Naive thymus-derived CD4-positive, alpha-beta T cell (primary cell): ENCODE measurements at regions not wholly inside any gene's neighbourhood (a gene's known extent, or its start where the extent isn't known, plus 50 kb on each side); places are given as distances from the start of the nearest gene placed in this dataset.

Source experiments
- ATAC-seq: fragments of 150-1000 bp; cut with Tn5 transposase; 2 replicates; pipeline ENCODE4 v1.10.0; 2021; ENCODE audit warnings: mild to moderate bottlenecking, moderate library complexity
- CTCF ChIA-PET: fragments of 350-600 bp; sonication (Branson Sonifier 250); formaldehyde crosslinking; loops from one replicate; lab custom pipeline; 2021; ENCODE audit warnings: antibody characterized with exemption; lab: Charles Lee
- POLR2A ChIA-PET: fragments of 350-600 bp; sonication (Branson Sonifier 250); formaldehyde crosslinking; loops from one replicate; lab custom pipeline; 2021; ENCODE audit warnings: antibody characterized with exemption, inconsistent platforms; lab: Charles Lee
- DNase-seq, 9 donors: peaks; one replicate each; pipeline versions ENCODE4 v3.0.0 to v3.0.0-alpha.2; 2020 to 2022; ENCODE audit warnings: mixed read lengths in 1 of 9
- H3K27ac ChIP-seq: one replicate; pipeline ENCODE4 v1.7.0; 2013; ENCODE audit warnings: mild to moderate bottlenecking, low read depth, low read length, moderate library complexity
- H3K27me3 ChIP-seq, 2 donors: one replicate each; pipeline ENCODE4 v1.7.0; 2013; ENCODE audit warnings: low read length in 2 of 2, mild to moderate bottlenecking in 2 of 2, moderate library complexity in 2 of 2; ENCODE audit not compliant: control insufficient read depth in 2 of 2, insufficient read depth in 2 of 2
- H3K36me3 ChIP-seq, 3 experiments: 1 replicate in 2 of 3; 2 replicates in 1 of 3; pipeline ENCODE4 v1.7.0; 2013; ENCODE audit warnings: low read length in 3 of 3, mild to moderate bottlenecking in 3 of 3, moderate library complexity in 1 of 3; ENCODE audit not compliant: insufficient read depth in 3 of 3, control insufficient read depth in 2 of 3
- H3K4me1 ChIP-seq, 2 donors: one replicate each; pipeline ENCODE4 v1.7.0; 2013; ENCODE audit warnings: low read length in 2 of 2, mild to moderate bottlenecking in 2 of 2, moderate library complexity in 1 of 2; ENCODE audit not compliant: control insufficient read depth in 2 of 2, insufficient read depth in 2 of 2
- H3K4me3 ChIP-seq: 2 replicates; pipeline ENCODE4 v1.7.0; 2013; ENCODE audit warnings: mild to moderate bottlenecking, low read length
- H3K9me3 ChIP-seq, 3 experiments: 1 replicate in 2 of 3; 2 replicates in 1 of 3; pipeline ENCODE4 v1.7.0; 2013; ENCODE audit warnings: low read length in 3 of 3; ENCODE audit not compliant: control insufficient read depth in 2 of 3
- H3K27ac Mint-ChIP-seq, 9 donors: one replicate each; pipeline ENCODE4 v1.8.0; 2020 to 2022; ENCODE audit warnings: mixed read lengths in 9 of 9, mild to moderate bottlenecking in 8 of 9, moderate library complexity in 5 of 9, inconsistent platforms in 2 of 9
- H3K27me3 Mint-ChIP-seq, 5 donors: one replicate each; pipeline ENCODE4 v1.8.0; 2021 to 2022; ENCODE audit warnings: mixed read lengths in 5 of 5, mild to moderate bottlenecking in 1 of 5
- H3K36me3 Mint-ChIP-seq, 5 donors: one replicate each; pipeline ENCODE4 v1.8.0; 2020 to 2022; ENCODE audit warnings: mixed read lengths in 5 of 5, mild to moderate bottlenecking in 3 of 5, inconsistent platforms in 1 of 5
- H3K4me1 Mint-ChIP-seq, 7 donors: one replicate each; pipeline ENCODE4 v1.8.0; 2020 to 2022; ENCODE audit warnings: mixed read lengths in 7 of 7, mild to moderate bottlenecking in 3 of 7, inconsistent platforms in 1 of 7
- H3K4me3 Mint-ChIP-seq, 10 donors: one replicate each; pipeline ENCODE4 v1.8.0; 2020 to 2022; ENCODE audit warnings: mild to moderate bottlenecking in 10 of 10, mixed read lengths in 10 of 10, moderate library complexity in 6 of 10, inconsistent platforms in 2 of 10
- H3K9me3 Mint-ChIP-seq, 11 donors: one replicate each; pipeline ENCODE4 v1.8.0; 2020 to 2022; ENCODE audit warnings: mixed read lengths in 11 of 11, mild to moderate bottlenecking in 4 of 11, inconsistent platforms in 1 of 11, moderate library complexity in 1 of 11
- intact Hi-C, 2 donors: fragments of 100-400 bp; cut with micrococcal nuclease; formaldehyde crosslinking; loops; one replicate each; pipeline ENCODE4 v1.15.1; 2023

DNA sequence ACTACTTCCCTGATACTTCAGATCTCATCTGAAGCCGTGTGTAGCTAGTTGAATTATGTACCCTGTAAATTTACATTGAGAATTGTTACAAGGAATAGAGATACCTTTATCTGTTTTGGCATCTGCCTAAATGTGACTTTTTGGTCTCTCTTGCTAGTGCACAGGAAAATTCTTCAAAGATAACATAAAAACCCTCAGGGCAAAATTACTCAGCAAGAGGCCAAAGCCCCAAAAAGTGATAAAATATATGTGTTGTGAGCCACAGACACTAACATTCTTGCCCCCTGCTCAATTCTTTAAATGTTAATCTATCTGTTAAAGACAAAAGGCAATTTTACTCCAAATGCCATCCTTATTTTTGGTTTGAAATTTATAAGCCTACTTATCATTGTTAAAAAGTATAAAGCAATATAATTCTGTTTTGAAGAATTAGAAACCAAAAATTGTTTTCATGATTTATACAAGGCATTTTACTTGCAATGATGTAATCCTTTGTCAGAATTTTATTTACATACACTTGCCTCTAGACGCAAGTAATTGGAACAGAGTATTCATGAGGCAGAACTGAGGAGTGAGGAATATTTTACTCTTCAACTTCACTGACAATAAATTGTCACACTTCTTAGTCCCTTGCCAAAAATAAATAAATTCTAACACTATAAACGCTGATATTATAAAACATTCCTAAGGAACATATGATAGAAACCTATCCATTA lies 186.2 kb downstream of the EPM2A start:
- Histone ChIP-seq H3K9me3 (no peaks in the 10 kb centered on the region), H3K27me3 (no peaks in the 10 kb centered on the region), H3K4me1 (no peaks in the 10 kb centered on the region), H3K27ac (no peak overlapping the region), H3K36me3 (no peaks in the 10 kb centered on the region), H3K4me3 (no peak overlapping the region)
- Mint-ChIP-seq H3K27me3 (peaks cover 0 to 4% (median 0%) of the 10 kb centered on the region in 5 donors), H3K9me3 (peaks cover 0 to 3% (median 0%) of the 10 kb centered on the region in 11 donors), H3K4me1 (no peaks in the 10 kb centered on the region), H3K27ac (no peak overlapping the region), H3K4me3 (no peak overlapping the region), H3K36me3 (no peaks in the 10 kb centered on the region)
- DNase-seq (no peak), ATAC-seq (no peak)
- POLR2A ChIA-PET = interaction anchor here (0.6 kb wide), 1 partner anchor 197 kb away, joined by 3 read pairs; no protein-coding TSS in a partner anchor
- CTCF ChIA-PET = no interaction called here
- intact Hi-C loops = no loop called here

DNA sequence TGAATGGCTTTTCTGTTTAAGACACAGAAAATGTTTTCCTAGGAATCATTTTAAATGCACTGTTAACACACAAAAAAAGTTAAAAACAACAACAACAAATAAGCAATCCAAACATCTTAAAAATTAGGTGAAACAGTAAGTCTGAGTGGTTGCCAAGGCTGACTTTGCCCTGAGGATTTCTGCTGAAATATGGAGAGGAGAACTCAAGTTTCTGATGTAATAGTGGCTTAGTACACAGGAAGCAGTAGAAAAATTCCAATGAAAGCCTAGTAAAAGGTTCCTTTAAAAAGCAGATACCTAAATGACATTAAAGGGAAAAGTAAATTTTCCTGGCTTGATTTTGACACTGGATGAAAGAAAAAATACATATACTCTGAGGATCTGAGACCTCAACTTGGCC lies 184.2 kb downstream of the EPM2A start:
- H3K36me3 ChIP-seq = no peaks in the 10 kb centered on the region
- H3K27ac ChIP-seq = no peak overlapping the region
- Mint-ChIP-seq H3K27ac (no peak overlapping the region), H3K4me1 (no peaks in the 10 kb centered on the region), H3K4me3 (no peak overlapping the region), H3K36me3 (no peaks in the 10 kb centered on the region), H3K9me3 (peaks cover 0 to 1% (median 0%) of the 10 kb centered on the region in 11 donors), H3K27me3 (peaks cover 0 to 4% (median 0%) of the 10 kb centered on the region in 5 donors)
- H3K9me3 ChIP-seq = no peaks in the 10 kb centered on the region
- no peaks in the 10 kb centered on the region for H3K4me1 ChIP-seq
- intact Hi-C loops = no loop called here
- H3K4me3 ChIP-seq = no peak overlapping the region
- CTCF ChIA-PET = no interaction called here
- DNase-seq (no peak), ATAC-seq (no peak)
- POLR2A ChIA-PET = no interaction called here
- no peaks in the 10 kb centered on the region for H3K27me3 ChIP-seq

DNA sequence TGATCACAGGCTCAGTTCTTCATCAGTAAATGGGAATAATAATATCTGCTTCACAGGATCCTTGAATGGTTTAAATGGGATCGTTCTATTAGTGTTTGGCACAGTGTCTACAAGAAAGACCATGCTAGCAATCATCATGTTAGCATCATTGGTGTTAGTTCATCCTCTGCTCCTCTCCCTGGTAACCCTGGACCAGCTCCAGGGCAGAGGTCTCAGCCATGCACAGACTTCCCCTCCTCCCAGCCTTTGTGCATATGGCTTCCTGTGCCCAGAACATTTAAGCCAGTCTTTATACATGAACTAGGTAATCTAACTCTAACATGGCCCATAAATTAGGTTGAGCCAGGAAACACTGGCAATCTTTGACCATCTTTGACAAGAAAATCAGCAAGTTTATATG lies 180.2 kb downstream of the EPM2A start:
- intact Hi-C loops = no loop called here
- no peaks in the 10 kb centered on the region for H3K36me3 Mint-ChIP-seq
- H3K4me3 Mint-ChIP-seq = no peak overlapping the region
- Histone ChIP-seq H3K4me1 (no peaks in the 10 kb centered on the region), H3K9me3 (no peaks in the 10 kb centered on the region), H3K27ac (no peak overlapping the region), H3K4me3 (no peak overlapping the region), H3K27me3 (no peaks in the 10 kb centered on the region), H3K36me3 (no peaks in the 10 kb centered on the region)
- CTCF ChIA-PET = no interaction called here
- no peak for ATAC-seq
- no peaks in the 10 kb centered on the region for H3K4me1 Mint-ChIP-seq
- POLR2A ChIA-PET = no interaction called here
- H3K9me3 Mint-ChIP-seq = no peaks in the 10 kb centered on the region
- DNase-seq = no peak
- no peak overlapping the region for H3K27ac Mint-ChIP-seq
- H3K27me3 Mint-ChIP-seq = peaks cover 0 to 4% (median 0%) of the 10 kb centered on the region in 5 donors

DNA sequence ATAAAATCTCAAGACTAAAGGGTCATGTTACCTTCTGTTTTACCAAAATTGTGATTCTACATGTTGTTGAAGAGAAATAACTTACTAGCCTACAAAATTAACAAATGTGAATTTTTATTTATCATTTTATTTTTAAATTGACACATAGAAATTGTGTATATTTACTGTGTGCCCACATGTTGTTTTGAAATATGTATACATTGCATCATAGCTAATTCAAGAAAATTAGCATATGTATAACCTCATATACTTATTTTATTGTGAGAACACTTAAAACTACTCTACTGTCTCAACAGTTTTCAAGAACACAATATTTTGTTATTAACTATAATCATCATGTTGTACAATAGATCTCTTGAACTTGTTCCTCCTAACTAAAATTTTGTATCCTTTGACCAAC lies 177.8 kb downstream of the EPM2A start:
- no peaks in the 10 kb centered on the region for H3K36me3 ChIP-seq
- no peaks in the 10 kb centered on the region for H3K9me3 ChIP-seq
- no peak for ATAC-seq
- Mint-ChIP-seq H3K9me3 (peaks cover 0 to under 1% (median 0%) of the 10 kb centered on the region in 11 donors), H3K36me3 (no peaks in the 10 kb centered on the region), H3K4me3 (no peak overlapping the region), H3K27ac (no peak overlapping the region), H3K4me1 (no peaks in the 10 kb centered on the region), H3K27me3 (peaks cover 0 to 9% (median 0%) of the 10 kb centered on the region in 5 donors)
- ChIA-PET CTCF (no interaction called here), POLR2A (no interaction called here)
- intact Hi-C loops = no loop called here
- DNase-seq = no peak
- no peak overlapping the region for H3K27ac ChIP-seq
- no peak overlapping the region for H3K4me3 ChIP-seq
- no peaks in the 10 kb centered on the region for H3K4me1 ChIP-seq
- no peaks in the 10 kb centered on the region for H3K27me3 ChIP-seq

DNA sequence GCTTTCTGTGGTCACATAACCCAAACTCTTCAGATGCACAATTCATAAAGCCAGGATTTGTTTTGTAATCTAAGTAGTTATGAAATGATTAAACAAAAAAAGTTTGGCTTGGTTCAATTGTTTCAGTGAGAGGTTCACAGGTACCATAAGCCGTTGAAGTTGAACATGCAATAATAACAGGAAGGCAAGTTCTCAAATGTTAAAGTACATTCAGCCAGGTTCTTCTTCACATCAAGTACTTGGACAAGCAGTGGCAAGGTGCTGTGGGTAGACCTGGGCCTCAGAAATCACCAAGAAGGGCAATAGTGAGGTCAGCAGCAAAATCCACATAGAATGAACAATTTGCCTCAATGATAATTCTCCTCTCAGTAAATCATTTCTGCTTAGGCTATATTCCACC lies 175.5 kb downstream of the EPM2A start:
- CTCF ChIA-PET = no interaction called here
- DNase-seq = no peak
- Histone ChIP-seq H3K27me3 (no peaks in the 10 kb centered on the region), H3K9me3 (no peaks in the 10 kb centered on the region), H3K4me3 (no peak overlapping the region), H3K4me1 (no peaks in the 10 kb centered on the region), H3K36me3 (no peaks in the 10 kb centered on the region), H3K27ac (no peak overlapping the region)
- peaks cover 0 to 13% (median 0%) of the 10 kb centered on the region in 5 donors for H3K27me3 Mint-ChIP-seq
- H3K4me3 Mint-ChIP-seq = no peak overlapping the region
- peaks cover 0 to 3% (median 0%) of the 10 kb centered on the region in 5 donors for H3K36me3 Mint-ChIP-seq
- intact Hi-C loops = no loop called here
- POLR2A ChIA-PET = no interaction called here
- ATAC-seq = no peak
- no peaks in the 10 kb centered on the region for H3K4me1 Mint-ChIP-seq
- no peak overlapping the region for H3K27ac Mint-ChIP-seq
- H3K9me3 Mint-ChIP-seq = peaks cover 0 to 7% (median 0%) of the 10 kb centered on the region in 11 donors

DNA sequence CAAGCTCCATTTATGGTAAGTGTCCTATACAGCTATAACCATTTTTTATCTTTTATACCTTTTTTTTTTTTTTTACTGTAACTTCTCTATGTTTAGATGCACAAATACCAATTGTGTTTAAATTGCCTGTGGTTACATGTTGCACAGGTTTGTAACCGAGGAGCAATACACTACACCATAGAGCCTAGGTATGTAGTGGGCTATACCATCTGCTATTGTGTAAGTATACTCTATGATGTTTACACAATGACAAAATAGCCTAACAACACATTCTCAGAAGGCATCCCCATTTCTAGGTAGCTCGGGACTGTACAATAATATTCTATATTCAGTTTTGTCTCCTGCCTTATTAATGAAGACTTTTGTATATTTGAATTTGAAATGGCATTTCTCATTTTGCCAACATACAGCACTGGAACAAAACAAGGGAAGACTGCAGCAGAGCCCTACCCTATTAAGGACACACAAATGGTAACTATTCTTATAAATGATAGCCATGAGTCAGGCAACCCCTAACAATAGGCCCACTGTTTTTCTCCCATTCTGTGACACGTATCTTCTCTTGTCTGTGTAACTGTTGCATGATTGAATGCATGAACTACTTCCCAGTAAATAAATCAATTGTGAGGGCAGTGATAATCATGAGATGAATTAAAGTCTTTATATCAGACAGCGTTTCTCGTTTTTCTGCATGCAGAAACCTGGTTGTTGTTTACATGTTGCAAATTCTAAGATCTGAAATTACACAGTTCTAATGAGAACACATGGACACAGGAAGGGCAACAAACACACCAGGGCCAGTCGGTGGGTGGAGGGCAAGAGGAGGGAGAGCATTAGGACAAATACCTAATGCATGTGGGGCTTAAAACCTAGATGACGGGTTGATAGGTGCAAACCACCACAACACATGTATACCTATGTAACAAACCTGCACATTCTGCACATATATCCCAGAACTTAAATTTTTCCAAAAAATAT lies 173.9 kb downstream of the EPM2A start:
- no peak for ATAC-seq
- Histone ChIP-seq H3K36me3 (no peaks in the 10 kb centered on the region), H3K4me3 (no peak overlapping the region), H3K4me1 (no peaks in the 10 kb centered on the region), H3K27me3 (no peaks in the 10 kb centered on the region), H3K9me3 (no peaks in the 10 kb centered on the region), H3K27ac (no peak overlapping the region)
- Mint-ChIP-seq H3K36me3 (peaks cover 0 to 3% (median 0%) of the 10 kb centered on the region in 5 donors), H3K27ac (no peak overlapping the region), H3K4me1 (no peaks in the 10 kb centered on the region), H3K27me3 (peaks cover 0 to 13% (median 0%) of the 10 kb centered on the region in 5 donors), H3K4me3 (no peak overlapping the region), H3K9me3 (peaks cover 0 to 7% (median 0%) of the 10 kb centered on the region in 11 donors)
- intact Hi-C loops = no loop called here
- CTCF ChIA-PET = no interaction called here
- DNase-seq = no peak
- POLR2A ChIA-PET = no interaction called here
